HFF-Myc (cell line): ENCODE measurements at regions not wholly inside any gene's neighbourhood (a gene's known extent, or its start where the extent isn't known, plus 50 kb on each side); places are given as distances from the start of the nearest gene placed in this dataset.
"Not testable (repeated sequence)": the region's sequence is repeated elsewhere in the genome, so short reads cannot be mapped to it uniquely, and the experiment has no call there.

Experiments
- DNase-seq: peaks from one replicate; pipeline ENCODE4 v3.0.0-alpha.2; 2011; ENCODE audit warnings: low read depth; ENCODE audit errors: extremely low read depth
- H3K4me3 ChIP-seq: replicated peaks from 2 replicates; pipeline ENCODE4 v1.5.1; 2011; ENCODE audit warnings: low read depth, mild to moderate bottlenecking, control low read depth, low read length
- CTCF ChIP-seq: IDR thresholded peaks from 2 replicates; pipeline ENCODE4 v1.5.1; 2012; ENCODE audit warnings: mild to moderate bottlenecking, low read depth, low read length, control low read depth; ENCODE audit errors: missing control alignments

DNA sequence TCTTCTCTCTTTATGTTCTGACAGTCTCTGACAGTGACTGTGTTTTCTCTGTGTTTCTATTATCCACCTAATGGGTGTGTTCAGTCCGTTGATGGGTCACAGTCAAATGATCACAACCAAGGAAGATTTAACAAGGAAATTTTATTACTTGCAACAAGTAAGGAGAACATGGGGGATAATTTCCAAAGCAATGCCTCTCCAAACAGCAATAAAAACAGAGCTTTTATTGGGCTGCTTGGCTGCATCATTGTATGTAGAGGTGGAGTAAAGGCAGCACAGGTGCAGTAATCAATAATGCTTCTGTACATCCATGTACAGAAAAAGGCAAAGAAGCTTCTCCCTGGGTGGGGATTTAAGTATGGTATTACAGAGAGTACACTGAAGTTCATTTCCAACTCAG, 1525.6 kb downstream of the REEP3 start:
- DNase-seq = no peak
- TF ChIP-seq CTCF = no peak
- no peak overlapping the region for H3K4me3 ChIP-seq

DNA sequence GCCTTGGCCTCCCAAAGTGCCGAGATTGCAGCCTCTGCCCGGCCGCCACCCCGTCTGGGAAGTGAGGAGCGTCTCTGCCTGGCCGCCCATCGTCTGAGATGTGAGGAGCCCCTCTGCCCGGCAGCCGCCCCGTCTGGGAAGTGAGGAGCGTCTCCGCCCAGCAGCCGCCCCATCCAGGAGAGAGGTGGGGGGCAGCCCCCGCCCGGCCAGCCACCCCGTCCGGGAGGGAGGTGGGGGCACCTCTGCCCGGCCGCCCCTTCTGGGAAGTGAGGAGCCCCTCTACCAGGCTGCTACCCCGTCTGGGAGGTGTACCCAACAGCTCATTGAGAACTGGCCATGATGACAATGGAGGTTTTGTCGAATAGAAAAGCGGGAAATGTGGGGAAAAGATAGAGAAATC, 1530.9 kb downstream of the REEP3 start:
- DNase-seq, H3K4me3 ChIP-seq: not testable (repeated sequence)

DNA sequence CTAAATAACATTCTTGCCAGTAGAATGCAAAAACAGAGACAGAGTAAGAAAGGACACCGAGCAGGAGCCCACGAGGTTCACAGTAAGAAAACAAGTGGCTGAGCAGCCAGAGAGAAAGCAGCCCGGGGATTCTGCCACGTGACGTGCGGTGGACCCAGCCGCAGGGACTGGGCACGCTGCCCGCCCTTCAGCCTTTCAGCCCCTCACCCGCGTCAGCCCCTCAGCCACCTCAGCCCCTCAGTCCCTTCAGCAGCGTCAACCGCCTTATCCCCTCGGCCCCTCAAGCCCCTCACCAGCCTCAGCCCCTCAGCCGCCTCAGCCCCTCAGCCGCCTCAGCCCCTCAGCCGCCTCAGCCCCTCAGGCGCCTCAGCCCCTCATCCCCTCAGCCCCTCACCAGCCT, 1532.2 kb downstream of the REEP3 start:
- H3K4me3 ChIP-seq, DNase-seq: not testable (repeated sequence)

DNA sequence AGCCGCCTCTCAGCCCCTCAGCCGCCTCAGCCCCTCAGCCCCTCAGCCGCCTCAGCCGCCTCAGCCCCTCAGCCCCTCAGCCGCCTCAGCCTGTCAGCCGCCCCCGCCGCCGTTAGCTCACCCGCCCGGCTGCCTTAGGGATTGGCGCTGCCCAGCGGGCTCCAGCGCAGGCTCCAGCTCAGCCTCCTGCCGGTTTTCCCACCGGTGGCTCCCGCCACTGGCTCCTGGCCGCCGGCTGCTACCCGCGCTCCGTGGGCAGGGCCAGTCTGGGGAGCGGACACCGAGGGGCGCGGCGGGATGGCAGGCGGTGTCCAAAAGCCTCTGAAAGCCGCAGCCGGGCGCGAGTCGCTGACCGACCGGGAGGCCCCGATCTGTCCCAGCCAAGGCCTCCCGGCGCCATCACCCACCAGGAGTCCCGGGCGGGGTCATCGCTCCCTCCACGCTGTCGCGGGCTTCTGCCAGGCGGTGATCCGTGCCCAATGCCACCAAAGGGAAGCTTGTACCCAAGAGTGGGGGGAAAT, 1532.7 kb downstream of the REEP3 start:
- H3K4me3 ChIP-seq, DNase-seq: not testable (repeated sequence)

GRCh38 chr10:65054701-65055100, 1533.5 kb downstream of the REEP3 start:
- not testable (repeated sequence) for DNase-seq

DNA sequence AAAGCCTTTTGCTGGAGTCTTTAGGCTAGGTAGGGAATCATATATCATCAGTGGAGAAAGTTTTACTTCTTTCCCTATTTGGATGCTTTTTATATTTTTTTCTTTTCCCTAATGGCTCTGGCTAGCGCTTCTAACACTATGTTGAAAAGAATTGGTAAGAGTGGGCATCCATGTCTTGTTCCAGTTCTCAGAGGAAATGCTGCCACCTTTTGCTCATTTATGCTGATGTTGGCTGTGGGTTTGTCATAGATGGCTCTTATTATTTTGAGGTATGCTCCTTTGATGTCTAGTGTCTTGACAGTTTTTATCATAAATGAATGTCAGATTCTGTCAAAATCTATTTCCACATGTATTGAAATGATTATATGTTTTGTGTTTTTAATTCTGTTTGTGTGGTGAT, 1544.1 kb downstream of the REEP3 start:
- TF ChIP-seq CTCF = no peak
- no peak for DNase-seq

More at GRCh38 chr10:65054701-65055100, 1533.5 kb downstream of the REEP3 start:
- not testable (repeated sequence) for H3K4me3 ChIP-seq

DNA sequence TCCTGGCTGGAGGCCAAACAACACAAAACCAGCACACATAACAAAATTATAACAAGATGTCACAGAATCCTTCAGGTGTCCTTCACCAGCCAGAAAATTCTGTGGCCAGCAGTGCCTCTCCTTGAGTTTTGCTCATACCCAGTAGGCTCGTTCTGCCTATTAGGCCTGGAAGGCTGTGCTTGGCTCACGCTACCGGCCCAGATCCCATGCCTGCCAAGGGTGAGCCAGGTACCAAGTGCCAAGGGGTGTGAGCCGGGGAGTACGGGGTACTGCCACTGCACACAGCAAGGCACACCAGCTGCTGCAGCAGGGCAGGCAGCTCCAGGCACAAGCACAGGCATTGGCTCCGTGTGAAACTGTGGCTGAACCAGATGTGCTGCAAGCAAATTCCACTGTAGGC, 1562.0 kb downstream of the REEP3 start:
- H3K4me3 ChIP-seq = no peak overlapping the region
- no peak for DNase-seq
- TF ChIP-seq CTCF = no peak

More for the DNA sequence above, 1544.1 kb downstream of the REEP3 start:
- no peak overlapping the region for H3K4me3 ChIP-seq

DNA sequence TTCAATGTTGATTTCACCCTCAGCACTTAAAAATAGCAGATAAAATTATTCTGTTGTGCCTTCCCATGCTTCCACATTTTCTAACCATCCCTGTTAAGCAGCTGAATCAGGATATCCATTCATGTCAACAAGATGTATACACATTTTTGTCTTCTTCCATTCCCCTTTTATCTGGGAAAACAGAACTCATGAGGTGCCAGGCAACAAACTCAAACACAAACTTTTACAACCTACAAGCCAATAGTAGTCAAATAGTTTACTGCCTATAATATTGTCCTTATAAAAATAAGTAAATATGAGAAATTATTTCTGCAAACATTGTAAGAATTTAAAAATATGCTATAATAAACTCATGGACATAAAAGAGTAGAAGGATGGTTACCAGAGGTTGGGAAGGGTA, 1569.8 kb downstream of the REEP3 start:
- no peak for DNase-seq

DNA sequence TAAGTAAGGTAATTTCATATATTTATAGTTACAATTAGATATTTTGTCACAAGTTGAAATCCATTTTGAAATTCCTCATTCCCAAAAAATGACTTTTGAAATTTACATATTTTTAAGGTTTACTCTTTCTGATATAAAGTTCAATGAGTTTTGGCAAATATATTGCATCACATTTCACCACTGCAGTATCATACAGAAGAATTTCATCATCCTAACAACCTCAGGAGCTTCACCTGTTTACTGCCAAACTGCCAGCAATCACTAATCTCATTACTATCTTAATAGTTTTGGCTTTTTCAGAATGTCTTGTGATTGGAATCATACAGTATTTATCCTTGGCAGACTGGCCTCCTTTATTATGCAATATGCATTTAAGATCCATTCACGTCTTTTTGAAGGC, 1578.9 kb downstream of the REEP3 start:
- no peak for TF ChIP-seq CTCF
- H3K4me3 ChIP-seq = no peak overlapping the region
- DNase-seq = no peak

More for the DNA sequence above, 1569.8 kb downstream of the REEP3 start:
- H3K4me3 ChIP-seq = no peak overlapping the region
- TF ChIP-seq CTCF = no peak

DNA sequence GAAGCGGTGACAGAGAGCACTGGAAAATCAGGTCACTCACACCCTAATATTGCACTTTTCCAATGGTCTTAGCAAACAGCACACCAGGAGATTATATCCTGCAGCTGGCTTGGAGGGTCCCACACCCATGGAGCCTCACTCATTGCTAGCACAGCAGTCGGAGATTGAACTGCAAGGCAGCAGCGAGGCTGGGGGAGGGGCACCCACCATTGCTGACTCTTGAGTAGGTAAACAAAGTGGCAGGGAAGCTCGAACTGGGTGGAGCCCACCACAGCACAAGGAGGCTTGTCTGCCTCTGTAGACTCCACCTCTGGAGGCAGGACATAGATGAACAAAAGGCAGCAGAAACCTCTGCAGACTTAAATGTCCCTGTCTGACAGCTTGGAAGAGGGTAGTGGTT, 1579.7 kb downstream of the REEP3 start:
- DNase-seq, H3K4me3 ChIP-seq: not testable (repeated sequence)
